GM18873 (cell line): ENCODE measurements at regions not wholly inside any gene's neighbourhood (a gene's known extent, or its start where the extent isn't known, plus 50 kb on each side); places are given as distances from the start of the nearest gene placed in this dataset.
"Not testable (repeated sequence)": the region's sequence is repeated elsewhere in the genome, so short reads cannot be mapped to it uniquely, and the experiment has no call there.

Experiments
- ATAC-seq: cut with Tn5 transposase; IDR thresholded peaks from one replicate; pipeline ENCODE4 v1.9.1; 2021; ENCODE audit warnings: mild to moderate bottlenecking, moderate library complexity, moderate number of reproducible peaks; ENCODE audit not compliant: unreplicated experiment, low FRiP score

DNA sequence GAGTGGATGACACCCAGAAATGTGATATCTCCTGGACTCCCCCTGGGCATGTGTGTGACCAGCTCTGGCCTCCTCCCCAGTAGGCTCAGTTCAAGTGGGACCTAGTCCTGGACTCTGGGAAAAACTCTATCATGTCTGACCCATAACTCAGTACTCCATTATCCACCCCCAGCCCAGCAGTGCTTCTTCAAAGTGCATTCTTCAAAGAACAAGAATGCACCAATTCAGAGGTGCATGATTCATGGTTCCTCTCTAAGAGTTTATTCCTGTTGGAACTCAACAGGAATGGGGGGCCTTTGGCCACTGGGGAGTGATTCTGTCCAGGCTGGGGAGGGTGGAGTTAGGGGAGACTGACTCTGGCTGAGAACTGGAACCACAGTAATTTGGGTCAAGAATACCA is 173.6 kb upstream of the CXCL12 start:
- ATAC-seq, result no peak

DNA sequence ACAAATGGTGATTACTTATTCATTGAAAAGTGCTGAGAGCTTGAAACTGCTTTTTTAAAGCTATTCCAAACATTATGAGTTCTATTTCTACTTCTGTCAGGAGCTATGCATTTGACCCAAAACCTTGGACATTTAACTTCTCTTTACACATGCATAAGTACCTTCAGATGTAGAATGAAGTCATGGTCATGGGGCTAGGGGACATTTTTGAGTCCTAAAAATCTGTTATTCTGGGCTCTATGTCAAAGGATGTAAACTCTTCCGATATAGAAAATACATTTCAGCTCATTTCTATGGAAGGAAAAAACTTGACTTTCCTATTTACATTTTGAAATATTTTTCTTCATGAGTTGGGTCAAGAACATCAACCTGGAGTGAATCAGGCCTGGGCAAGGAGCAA is 179.5 kb upstream of the CXCL12 start:
- no peak for ATAC-seq

DNA sequence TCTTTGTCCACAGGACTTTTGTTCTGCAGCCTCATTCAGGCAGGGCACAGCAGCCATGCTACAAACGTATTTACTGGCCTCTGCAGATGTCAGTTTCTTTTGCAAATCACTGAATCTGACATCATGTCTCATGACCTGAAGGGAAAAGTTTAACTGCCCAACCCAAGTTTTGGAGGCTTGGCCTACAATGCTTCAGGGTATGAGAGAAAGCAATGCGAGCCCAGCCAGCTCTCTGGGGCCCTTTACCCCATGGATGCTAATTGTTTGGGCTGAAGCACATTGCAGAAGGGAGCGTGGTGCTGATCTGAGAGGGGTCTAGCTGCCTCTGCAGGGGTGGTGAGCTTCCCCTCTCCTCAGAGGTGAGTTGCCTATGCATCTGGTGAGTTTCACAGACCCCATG is 179.9 kb upstream of the CXCL12 start:
- ATAC-seq, result no peak

DNA sequence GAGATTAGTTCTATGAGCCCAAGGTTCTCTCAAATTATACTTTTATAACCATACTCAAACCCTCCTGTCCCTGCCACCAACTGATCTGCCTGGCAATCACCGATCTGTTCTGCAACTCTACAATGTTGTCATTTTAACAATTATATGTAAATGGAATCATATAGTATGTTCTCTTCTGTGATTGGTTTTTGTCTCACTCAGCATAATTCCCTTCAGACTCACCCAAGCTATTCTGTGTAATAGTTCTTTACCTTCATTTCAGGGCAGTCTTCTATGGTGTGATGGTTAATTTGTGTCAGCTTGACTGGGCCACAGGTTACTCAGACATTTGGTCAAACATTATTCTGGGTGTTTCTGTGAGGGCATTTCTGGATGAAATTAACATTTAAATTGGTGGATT is 181.9 kb upstream of the CXCL12 start:
- ATAC-seq, result no peak

DNA sequence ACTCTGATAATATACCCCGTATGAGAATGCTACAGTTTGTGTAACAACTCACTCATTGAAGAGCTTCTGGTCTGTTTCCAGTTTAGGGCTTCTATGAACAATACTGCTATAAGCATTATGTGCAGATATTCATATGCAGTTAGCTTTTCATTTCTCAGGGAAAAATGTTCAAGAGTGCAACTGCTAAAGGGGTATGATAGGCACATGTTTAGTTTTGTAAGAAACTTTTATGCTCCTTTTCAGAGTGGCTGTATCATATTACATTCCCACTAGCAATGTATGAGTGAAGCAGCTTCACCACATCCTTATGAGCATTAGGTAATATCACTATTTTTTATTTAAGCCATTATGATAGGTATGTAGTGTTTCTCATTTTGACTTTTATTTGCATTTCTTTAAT is 182.6 kb upstream of the CXCL12 start:
- ATAC-seq, result no peak

DNA sequence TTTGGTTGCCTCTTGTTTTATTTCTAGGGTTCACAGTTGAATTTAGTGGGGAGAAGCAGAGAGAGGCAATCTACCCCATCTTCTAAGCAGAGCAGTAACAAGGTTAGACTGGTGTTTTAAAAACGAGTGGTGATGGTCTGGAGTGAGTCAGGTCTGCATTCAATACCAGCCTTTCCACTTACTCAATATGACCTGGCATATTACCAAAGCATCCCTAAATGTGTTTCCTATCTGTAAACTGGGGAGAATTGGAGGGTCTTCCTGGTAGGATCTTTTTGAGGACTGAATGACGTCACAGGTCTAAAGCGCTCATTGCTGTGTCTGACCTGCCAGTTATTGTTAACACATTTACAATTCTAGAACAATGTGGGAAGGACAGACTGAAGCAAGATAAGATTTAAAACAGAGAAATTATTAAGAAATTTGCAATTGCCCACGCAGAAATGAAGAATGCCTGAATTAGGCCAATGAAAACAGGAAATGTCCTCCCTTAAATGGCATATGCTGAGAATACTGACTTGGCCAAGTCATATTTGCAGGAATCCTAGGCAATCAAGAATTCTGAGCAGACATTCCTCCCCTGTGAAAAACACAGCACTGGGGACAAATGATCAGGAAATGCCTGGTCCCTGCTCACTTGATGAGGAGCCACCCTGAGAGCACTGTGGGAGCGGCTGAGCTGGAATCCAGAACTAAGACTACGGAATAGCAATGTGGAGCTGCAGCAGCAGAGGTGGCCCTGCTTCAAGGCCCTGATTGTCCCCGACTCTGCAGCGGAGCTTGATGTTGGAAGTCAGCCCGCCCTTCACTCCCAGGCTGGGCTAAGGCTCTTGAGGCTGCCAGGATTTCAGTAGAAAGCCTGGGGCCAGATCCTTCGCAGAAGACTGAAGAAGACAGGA is 184.5 kb upstream of the CXCL12 start:
- ATAC-seq, result no peak

DNA sequence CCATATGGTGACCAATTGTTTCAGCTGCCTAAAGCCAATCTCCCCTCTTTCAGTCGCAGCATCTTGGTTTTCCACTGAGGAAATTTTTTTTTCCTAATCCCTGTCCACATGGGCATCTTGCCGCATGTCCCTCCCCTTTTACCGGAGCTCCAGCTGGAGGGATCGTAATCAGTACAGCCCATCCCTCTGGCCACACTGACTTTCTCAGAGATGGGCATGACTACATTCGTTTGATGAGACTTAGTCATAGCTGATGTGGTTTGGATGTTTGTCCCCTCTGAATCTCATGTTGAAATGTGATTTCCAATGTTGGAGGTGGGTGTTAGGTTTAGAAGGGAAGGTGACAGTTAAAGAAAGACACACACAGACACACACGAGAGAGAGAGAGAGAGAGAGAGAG is 186.8 kb upstream of the CXCL12 start:
- ATAC-seq, result no peak

DNA sequence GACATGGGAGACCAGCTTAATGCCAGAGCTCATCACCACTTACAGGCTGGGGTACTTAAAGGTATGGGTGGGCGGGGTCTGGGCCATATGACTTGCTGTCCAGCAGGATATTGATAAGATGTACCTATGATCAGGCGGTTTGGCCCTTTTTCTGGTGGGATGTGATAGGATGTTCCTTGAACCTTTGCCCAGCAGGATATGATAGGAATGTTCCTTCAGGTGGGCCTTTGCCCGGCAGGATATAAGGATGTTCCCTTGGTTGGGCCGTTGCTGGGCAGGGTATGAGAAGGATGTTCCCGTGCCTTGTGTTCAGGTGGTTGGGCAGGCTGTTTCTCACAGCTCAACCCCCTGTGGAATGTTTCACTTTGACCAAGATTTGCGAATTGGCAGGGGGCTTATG is 187.2 kb upstream of the CXCL12 start:
- ATAC-seq, result no peak

DNA sequence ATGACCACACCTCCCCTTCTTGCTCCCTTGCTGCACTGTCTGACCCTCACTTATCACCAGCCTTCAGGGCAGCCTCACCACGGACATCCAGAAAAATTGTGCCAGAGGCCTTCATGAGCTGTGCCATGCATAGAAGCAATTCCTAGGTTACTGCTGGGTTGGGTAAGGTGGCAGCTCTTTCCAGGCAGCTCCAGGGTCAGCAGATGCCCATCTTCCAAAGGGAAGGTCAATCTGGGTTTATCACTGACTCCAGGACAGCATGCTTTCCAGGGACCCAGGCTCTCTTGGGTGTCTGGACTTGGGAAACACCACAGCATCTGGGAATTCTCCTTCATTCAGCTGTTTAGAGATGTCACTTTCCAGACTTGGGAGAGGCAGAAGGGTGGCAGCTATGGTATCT is 188.9 kb upstream of the CXCL12 start:
- no peak for ATAC-seq

DNA sequence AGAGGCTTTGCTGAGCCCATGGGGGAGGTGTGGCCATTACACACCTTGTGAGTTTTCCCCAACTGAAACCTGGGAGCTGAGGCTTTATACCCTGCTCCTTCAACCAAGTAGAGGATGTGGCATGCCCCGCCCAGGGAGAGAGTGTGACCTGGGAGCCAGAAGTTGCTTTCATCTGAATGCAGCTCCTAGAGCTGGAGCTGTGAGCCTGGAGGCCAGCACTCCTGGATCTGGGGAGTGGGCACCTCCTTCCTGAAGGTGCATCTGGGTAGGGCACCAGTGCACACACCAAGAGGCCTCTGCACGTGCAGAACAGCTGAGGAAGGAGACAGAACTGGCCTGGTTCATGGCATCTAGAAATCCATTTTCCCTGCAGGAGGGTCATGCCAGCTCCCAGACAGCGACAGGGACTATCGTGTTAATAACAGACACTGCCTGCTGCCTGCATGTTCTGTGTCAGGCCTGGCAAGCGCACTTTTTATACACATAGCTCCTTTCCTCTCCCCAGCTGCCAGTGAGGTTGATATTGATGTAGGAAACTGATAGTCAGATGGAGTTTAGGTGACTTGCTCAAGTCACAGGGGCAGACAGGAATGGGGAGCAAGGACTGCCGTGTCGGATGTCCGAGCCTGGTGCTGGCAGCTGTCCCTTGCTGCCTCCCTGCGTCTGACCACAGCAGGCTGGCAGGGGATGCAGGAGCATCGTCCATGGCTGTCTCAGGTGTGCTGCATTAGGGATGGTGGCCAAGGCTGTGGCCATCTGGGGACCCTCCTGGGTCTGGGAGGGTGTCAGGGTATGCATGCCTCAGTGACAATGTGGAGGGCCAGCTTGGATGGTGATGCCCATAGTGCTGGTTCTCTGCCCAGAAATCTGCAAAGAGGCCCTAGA is 189.9 kb upstream of the CXCL12 start:
- ATAC-seq, result no peak

DNA sequence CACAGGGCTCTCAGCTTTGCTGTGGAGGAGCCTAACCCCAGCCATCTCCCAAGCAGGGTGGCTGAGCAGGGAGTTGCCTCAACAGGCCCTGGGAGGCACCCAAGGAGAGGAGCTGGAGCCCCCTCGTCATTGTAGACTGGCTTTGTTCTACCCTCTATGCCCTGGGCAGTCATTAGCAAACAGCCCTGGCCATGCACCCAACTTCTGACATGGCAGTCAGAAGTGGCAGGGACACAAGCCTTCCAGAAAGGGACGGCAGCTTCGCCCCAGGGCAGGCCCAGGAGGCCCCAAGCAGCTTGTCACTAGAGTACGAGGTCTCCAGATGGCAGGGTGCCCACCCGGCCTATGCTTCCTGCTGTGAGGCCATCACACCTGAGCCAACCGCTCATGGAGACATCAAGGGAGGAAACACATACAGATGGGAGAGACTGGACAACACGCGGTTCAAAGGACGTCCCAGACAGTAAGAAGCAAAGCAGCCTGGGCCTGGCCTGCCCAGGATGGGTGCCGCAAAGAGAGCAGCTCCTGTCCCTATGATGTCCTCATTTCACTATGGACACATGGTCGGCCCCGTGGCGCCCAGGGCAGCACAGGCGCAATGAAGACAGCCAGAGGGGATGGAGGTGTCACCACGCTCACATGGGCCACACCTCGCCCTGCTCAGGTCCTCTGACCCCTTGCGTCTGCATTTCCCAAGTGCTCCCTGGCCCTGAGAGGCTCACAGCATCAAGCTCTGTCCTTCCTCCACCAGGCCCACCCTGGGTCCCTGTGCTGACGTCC is 190.9 kb upstream of the CXCL12 start:
- ATAC-seq, result no peak

DNA sequence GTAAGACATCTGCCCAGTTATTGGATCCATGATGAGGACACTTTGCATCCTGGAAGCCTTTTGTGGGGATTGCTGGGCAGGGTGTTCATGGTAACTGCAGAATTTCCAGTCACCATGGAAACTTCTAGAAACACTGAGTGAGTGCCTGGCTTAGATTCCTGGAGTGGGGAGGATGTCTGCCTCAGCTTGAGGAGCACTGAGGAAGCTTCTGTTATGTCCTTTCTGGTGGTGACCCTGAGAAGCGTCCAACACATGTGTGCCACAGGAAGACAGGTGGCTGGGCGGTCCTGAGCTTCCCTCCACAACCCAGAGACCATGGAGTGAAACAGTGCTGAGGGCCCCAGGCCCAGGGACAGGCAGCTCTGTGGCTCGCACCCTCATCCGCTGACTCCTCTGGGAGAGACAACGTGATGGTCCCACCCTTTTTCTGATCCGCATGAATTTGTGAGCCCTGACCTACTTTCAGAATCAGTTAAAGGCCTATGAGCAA is 191.8 kb upstream of the CXCL12 start:
- ATAC-seq, result no peak

DNA sequence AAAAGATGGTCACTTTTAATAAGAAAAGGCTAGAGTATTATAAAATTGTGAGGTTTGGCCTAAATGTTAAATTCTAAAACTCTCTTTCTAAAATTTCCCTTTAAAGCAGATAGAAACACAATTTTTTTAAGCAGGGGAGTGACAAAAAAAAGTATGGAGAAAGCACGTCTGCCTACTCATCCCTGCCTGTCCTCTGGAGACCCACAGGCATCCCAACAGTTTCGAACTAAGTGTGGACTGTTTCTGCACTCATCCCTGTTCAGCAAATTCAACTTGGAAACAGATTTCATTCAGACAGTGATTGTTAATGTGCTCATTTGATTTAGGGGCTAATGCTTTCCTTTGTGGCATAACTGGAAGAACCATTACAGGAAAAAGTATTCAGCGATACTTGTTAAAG is 192.6 kb upstream of the CXCL12 start:
- ATAC-seq, result no peak

DNA sequence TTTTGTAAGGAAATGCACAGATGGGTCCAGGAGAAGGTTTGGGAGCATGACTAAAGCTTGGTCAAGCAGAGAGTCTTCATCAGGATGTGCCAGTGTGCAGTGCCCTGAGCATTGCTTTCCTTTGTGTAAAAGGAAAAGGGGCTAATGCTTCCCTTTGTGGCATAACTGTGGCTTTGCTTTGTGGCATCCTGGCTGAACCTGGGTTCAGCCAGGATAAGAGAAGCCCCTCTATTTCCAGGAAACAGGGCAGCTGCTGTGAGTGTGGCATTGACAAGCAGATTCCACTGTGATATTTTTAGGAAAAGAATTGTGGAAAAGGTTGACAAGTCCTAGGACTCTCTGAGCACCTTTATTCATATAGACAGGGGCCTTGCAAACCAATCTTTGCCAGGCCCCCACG is 193.4 kb upstream of the CXCL12 start:
- no peak for ATAC-seq

DNA sequence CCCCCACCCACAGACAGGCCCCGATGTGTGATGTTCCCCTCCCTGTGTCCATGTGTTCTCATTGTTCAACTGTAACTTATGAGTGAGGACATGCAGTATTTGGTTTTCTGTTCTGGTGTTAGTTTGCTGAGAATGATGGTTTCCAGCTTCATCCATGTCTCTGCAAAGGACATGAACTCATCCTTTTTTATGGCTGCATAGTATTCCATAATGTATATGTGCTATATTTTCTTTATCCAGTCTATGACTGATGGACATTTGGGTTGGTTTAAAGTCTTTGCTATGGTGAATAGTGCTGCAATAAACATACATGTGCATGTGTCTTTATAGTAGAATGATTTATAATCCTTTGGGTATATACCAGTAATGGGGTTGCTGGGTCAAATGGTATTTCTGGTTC is 194.1 kb upstream of the CXCL12 start:
- not testable (repeated sequence) for ATAC-seq

DNA sequence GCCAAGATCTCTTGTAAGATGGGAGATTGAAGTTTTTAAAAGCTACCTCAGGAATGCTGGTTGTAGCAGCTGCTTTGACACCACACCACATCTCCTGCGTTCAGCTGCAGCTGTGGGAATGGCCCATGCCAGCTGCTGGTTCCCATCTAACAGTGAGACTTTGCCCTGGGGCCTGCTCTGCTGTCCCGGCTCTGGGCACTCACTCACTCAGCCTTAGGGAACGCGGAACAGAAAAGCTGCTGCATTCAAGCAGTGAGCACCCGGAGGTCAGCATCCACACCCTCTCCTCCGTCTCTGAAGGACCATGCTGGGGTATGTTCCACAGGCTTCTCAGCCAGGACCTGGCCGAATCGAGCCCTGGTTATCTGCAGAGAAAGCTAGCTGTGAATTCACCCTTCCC is 197.1 kb upstream of the CXCL12 start:
- ATAC-seq, result no peak

DNA sequence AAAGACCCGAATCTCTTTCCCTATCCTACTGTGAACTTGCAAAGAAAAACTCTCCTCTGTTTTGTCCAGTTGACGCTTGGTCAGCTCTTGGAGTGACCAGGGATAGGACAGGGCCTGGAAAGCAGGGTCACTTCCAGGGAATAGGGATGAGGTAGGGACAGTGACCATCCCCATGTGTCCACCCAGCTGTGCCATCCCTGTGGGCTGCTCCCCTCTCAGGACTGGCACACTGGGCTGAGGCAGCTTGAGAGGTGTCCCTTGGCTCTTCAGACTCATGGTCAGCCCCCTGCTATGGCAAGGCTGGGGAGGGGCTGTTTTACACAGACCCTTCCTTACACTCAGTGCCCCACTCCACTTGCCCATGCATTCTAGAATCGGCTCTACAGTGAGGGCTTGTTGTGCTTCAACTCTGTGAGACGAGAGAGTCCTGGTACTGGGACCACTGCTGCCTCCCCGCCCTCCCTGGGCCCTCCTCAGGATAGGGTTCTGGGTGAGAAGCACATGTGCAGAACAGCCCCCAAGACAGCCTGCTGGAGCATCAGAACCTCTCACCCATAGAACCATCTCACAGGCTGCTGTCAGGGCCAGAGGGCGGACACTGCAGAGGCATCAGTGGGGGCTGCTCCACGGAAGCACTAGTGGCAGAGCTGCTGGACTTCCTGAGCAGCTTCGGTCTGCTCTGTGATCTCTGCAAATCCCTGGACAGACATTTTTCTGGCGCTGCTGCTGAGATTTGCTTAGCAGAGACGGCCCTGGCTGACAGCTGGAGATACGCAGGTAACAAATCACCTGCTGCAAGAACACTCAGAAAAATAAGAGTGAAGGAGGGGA is 202.8 kb upstream of the CXCL12 start:
- ATAC-seq, result no peak

DNA sequence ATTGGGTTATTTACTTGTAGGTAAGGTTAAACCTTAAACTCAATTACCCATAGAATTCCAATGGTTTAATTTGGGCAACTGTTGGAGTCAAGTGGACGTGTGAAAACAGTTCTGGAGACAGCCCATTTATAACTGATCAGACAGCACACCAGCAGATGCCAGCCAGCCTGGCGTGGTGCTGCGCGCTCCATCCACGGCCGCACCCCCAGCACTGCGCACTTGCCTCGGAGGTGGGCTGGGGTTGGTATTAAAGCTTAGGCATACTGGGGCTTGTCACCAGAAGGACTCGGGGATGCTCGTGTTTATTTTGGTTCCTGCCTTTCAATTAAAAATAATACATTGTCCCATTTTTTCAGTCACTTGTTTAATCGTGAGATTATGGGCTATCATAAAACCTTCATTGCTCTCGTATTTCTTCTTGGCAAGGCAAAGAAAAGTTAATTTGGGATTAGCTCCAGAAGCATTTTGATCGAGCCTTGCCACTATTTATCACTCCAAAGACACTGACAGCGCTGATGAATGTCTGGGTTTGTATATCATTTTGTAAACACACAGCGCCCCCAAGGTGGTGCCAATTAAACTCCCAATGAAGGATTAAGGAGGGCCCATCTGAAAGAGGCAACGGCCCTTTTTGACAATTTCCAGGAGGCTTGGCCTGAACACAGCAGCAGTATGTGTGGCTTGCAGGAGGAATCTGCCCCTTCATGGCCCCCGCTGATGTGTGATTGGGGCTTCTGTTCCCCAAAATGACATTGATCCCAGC is 204.5 kb upstream of the CXCL12 start:
- ATAC-seq, result no peak

DNA sequence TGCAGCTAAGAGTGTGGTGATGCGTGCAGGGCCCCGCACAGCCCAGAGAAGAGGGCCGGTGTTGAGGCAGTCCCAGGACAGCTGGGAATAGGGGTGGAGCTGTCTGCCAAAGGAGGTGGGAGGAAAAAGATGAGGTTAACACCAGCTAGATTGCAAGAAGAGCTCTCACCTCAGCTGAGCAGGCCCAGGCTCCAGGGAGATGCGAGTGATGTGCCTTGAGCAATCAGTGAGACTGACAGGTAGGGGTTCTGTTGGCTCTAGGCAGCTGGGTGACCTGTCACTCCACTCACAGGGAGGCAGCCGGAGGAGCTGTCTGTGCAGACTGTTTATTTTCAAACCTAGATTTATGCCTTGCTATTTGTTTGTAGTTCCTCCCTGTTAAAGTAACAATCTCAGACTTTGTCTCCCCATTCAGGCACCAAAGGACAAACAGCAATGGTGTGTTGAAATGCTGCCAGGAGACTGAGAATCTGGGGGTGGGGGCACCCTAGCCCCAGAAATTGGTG is 205.1 kb upstream of the CXCL12 start:
- ATAC-seq, result no peak
